ENCODE measurements at regions not wholly inside any gene's neighbourhood (a gene's known extent, or its start where the extent isn't known, plus 50 kb on each side); places are given as distances from the start of the nearest gene placed in this dataset.

- H3K27ac ChIP-seq = no peak overlapping the region
- DNase-seq (ENCODE audit: low spot score) = no peak
- H3K4me3 ChIP-seq = no peak overlapping the region
- TF ChIP-seq, protein P1, sequence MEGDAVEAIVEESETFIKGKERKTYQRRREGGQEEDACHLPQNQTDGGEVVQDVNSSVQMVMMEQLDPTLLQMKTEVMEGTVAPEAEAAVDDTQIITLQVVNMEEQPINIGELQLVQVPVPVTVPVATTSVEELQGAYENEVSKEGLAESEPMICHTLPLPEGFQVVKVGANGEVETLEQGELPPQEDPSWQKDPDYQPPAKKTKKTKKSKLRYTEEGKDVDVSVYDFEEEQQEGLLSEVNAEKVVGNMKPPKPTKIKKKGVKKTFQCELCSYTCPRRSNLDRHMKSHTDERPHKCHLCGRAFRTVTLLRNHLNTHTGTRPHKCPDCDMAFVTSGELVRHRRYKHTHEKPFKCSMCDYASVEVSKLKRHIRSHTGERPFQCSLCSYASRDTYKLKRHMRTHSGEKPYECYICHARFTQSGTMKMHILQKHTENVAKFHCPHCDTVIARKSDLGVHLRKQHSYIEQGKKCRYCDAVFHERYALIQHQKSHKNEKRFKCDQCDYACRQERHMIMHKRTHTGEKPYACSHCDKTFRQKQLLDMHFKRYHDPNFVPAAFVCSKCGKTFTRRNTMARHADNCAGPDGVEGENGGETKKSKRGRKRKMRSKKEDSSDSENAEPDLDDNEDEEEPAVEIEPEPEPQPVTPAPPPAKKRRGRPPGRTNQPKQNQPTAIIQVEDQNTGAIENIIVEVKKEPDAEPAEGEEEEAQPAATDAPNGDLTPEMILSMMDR (IDR thresholded peaks at IDR 0.05) = no peak
Measured at GRCh38 chr16:88276591-88276990, 106.2 kb upstream of the ZNF469 start.

- H3K27ac ChIP-seq = no peak overlapping the region
- DNase-seq (ENCODE audit: low spot score) = no peak
- no peak overlapping the region for H3K4me3 ChIP-seq
- TF ChIP-seq, protein P1 (IDR thresholded peaks at IDR 0.05) = no peak
Measured at GRCh38 chr16:88279998-88280397, 102.8 kb upstream of the ZNF469 start.

- no peak overlapping the region for H3K27ac ChIP-seq
- TF ChIP-seq, protein P1 (IDR thresholded peaks at IDR 0.05) = no peak
- no peak for DNase-seq (ENCODE audit: low spot score)
- H3K4me3 ChIP-seq = no peak overlapping the region
Measured at GRCh38 chr16:88281858-88282563, 100.7 kb upstream of the ZNF469 start.

DNA sequence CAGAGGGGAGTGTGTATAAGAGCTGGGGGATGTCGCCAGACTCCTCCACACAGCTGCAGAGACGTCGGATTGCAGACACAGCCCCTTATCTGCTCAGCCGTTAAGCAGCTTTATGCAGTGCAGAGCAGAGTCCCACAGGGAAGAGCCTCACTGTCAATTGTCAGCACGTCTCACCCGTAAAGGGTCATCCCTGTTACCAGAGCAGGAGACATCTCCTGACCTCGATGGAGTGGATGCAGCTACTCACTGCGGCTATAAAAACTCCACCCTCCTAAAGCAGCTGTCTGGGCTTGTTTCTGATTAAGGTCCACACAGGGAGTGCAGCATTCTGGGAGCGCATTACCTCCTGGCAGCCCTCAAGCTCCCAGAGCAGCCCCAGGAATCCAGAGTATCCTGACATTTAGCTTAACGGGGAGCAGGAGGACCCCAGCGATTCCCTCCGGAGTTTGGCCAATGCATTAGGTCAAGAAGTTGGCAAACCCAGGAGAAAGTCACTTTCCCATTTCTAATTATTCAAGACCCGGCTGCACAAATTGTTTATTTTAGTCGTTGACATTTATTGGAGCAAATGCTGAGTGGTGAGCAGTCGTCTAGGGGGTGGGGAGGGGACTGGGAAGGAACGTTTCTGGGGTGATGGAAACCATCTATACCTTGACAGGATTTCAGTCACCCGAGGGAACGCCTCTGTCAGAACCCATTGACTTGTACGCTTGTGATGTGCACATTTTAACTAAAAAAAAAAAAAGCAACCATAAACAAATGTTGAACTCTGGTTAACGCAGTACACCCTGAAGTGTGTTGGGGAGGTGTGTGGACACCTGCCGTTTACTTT, 100.0 kb upstream of the ZNF469 start:
- no peak overlapping the region for H3K27ac ChIP-seq
- DNase-seq (ENCODE audit: low spot score) = no peak
- no peak overlapping the region for H3K4me3 ChIP-seq
- TF ChIP-seq, protein P1 (IDR thresholded peaks at IDR 0.05) = no peak

DNA sequence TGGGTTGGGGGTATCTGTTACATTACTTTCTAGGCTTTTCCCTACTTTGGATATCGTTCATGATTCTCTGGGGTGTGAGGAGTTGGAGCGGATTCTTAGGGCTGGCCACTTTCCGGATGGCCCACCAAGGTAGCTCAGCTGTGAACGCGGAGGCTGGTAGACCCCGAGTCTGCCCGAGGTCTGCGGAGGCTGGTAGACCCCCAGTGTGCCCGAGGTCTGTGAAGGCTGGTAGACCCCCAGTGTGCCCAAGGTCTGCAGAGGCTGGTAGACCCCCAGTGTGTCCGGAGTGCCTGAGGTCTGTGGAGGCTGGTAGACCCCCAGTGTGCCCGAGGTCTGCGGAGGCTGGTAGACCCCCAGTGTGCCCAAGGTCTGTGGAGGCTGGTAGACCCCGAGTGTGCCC, 99.2 kb upstream of the ZNF469 start:
- H3K27ac ChIP-seq = no peak overlapping the region
- no peak for DNase-seq (ENCODE audit: low spot score)

DNA sequence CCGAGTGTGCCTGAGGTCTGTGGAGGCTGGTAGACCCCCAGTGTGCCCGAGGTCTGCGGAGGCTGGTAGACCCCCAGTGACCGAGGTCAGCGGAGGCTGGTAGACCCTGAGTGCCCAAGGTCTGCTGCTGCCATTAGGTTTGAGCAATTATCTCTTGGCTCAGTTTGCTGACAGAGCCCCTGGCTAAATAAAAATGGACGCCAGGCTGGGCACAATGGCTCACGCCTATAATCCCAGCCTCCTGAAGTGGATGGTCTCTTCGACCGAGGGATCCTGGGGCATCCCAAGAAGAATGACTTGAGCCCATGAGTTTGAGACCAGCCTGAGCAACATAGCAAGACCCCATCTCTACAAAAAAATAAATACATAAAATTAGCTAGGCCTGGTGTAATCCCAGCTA, 98.7 kb upstream of the ZNF469 start:
- DNase-seq (ENCODE audit: low spot score) = no peak
- TF ChIP-seq, protein P1 (IDR thresholded peaks at IDR 0.05) = no peak
- H3K27ac ChIP-seq = no peak overlapping the region
- H3K4me3 ChIP-seq = no peak overlapping the region

More for the DNA sequence above, 99.2 kb upstream of the ZNF469 start:
- H3K4me3 ChIP-seq = no peak overlapping the region
- TF ChIP-seq, protein P1 (IDR thresholded peaks at IDR 0.05) = no peak

Measured in coronary artery (tissue), 2 donors.